Erythroblast (primary cell): ENCODE measurements at regions not wholly inside any gene's neighbourhood (a gene's known extent, or its start where the extent isn't known, plus 50 kb on each side); places are given as distances from the start of the nearest gene placed in this dataset.
"Not testable (repeated sequence)": the region's sequence is repeated elsewhere in the genome, so short reads cannot be mapped to it uniquely, and the experiment has no call there.

Experiments used
- DNase-seq, 2 experiments: peaks; one replicate each; lab custom pipeline; 2025; lab: John Stamatoyannopoulos, UW
- GATA1 ChIP-seq: IDR thresholded peaks from 2 replicates; pipeline ENCODE4 v1.6.1; 2011; ENCODE audit warnings: low read depth, mild to moderate bottlenecking, control low read depth, low read length, moderate library complexity
- POLR2A ChIP-seq: IDR thresholded peaks from 2 replicates; pipeline ENCODE4 v1.6.1; 2011; ENCODE audit warnings: mild to moderate bottlenecking, low read length

- TF ChIP-seq GATA1: no peak
- no peak for TF ChIP-seq POLR2A
- no peak for DNase-seq
Measured at GRCh38 chr12:46490635-46491034, 118.1 kb upstream of the SLC38A2 start.

- TF ChIP-seq POLR2A (no peak), GATA1 (no peak)
- DNase-seq: no peak
Measured at GRCh38 chr12:46489951-46490388, 117.4 kb upstream of the SLC38A2 start.

GRCh38 chr12:46487567-46488131 is 115.1 kb upstream of the SLC38A2 start:
- DNase-seq: no peak
- TF ChIP-seq POLR2A: no peak

- TF ChIP-seq POLR2A (no peak), GATA1 (no peak)
- no peak for DNase-seq
Measured at GRCh38 chr12:46486588-46486987, 114.0 kb upstream of the SLC38A2 start.

GRCh38 chr12:46485853-46486252 is 113.3 kb upstream of the SLC38A2 start:
- no peak for TF ChIP-seq GATA1
- no peak for TF ChIP-seq POLR2A
- DNase-seq: no peak

GRCh38 chr12:46484396-46485061 is 112.0 kb upstream of the SLC38A2 start:
- DNase-seq: no peak

GRCh38 chr12:46483572-46484395 is 111.2 kb upstream of the SLC38A2 start:
- no peak for DNase-seq
- TF ChIP-seq POLR2A (no peak), GATA1 (no peak)

More at GRCh38 chr12:46484396-46485061, 112.0 kb upstream of the SLC38A2 start:
- TF ChIP-seq POLR2A: no peak
- no peak for TF ChIP-seq GATA1

- no peak for DNase-seq
- TF ChIP-seq GATA1 (no peak), POLR2A (no peak)
Measured at GRCh38 chr12:46480724-46481123, 108.2 kb upstream of the SLC38A2 start.

- TF ChIP-seq POLR2A (no peak), GATA1 (no peak)
- no peak for DNase-seq
Measured at GRCh38 chr12:46480316-46480715, 107.7 kb upstream of the SLC38A2 start.

- DNase-seq: no peak
Measured at GRCh38 chr12:46478123-46478522, 105.5 kb upstream of the SLC38A2 start.

GRCh38 chr12:46477541-46477940 is 105.0 kb upstream of the SLC38A2 start:
- TF ChIP-seq GATA1 (no peak), POLR2A (no peak)
- no peak for DNase-seq

More at GRCh38 chr12:46478123-46478522, 105.5 kb upstream of the SLC38A2 start:
- TF ChIP-seq GATA1: no peak
- TF ChIP-seq POLR2A: no peak

GRCh38 chr12:46475972-46476645 is 103.5 kb upstream of the SLC38A2 start:
- no peak for TF ChIP-seq GATA1
- no peak for TF ChIP-seq POLR2A
- no peak for DNase-seq

GRCh38 chr12:46474385-46474784 is 101.8 kb upstream of the SLC38A2 start:
- DNase-seq: not testable (repeated sequence)

- DNase-seq: no peak
- TF ChIP-seq GATA1: no peak
- no peak for TF ChIP-seq POLR2A
Measured at GRCh38 chr12:46473634-46474329, 101.2 kb upstream of the SLC38A2 start.
